Endothelial cell of umbilical vein (primary cell): ENCODE measurements at regions not wholly inside any gene's neighbourhood (a gene's known extent, or its start where the extent isn't known, plus 50 kb on each side); places are given as distances from the start of the nearest gene placed in this dataset.

Source experiments
- BruUV-seq: library from RNA; stranded (reverse); fragments of 400-500 nt; replicated peaks from 2 replicates; lab custom pipeline; 2021; lab: Mats Ljungman, UMichigan
- CTCF ChIA-PET: fragments of 300-600, 350-600 bp; sonication (Branson Sonifier 250); formaldehyde crosslinking; loops from one replicate; lab custom pipeline; 2021; ENCODE audit warnings: antibody characterized with exemption, inconsistent platforms; lab: Charles Lee
- POLR2A ChIA-PET: fragments of 300-600, 350-600 bp; sonication (Branson Sonifier 250); formaldehyde crosslinking; loops from one replicate; lab custom pipeline; 2021; ENCODE audit warnings: antibody characterized with exemption, inconsistent platforms; lab: Charles Lee
- DNase-seq: peaks from one replicate; pipeline ENCODE4 v3.0.0-alpha.2; 2011; ENCODE audit warnings: low read depth, low spot score
- FAIRE-seq: peaks from 2 replicates; lab custom pipeline; 2011; peaks lifted over from hg19 to GRCh38; lab: Jason Lieb, UNC
- H2AFZ ChIP-seq: 2 replicates; pipeline ENCODE4 v1.6.0; 2012; ENCODE audit warnings: low read depth, low read length, control low read depth, inconsistent platforms
- H3K27ac ChIP-seq: 2 replicates; pipeline ENCODE4 v1.5.1; 2011; ENCODE audit warnings: low read depth, mild to moderate bottlenecking, control low read depth, low read length, moderate library complexity; ENCODE audit not compliant: insufficient read depth
- H3K27me3 ChIP-seq, 2 experiments: 2 replicates each; pipeline versions ENCODE4 v1.6.0 to v1.6.1; 2011; ENCODE audit warnings: low read length in 2 of 2, mixed read lengths in 1 of 2; ENCODE audit not compliant: control insufficient read depth in 2 of 2, insufficient read depth in 2 of 2
- H3K36me3 ChIP-seq, 2 experiments: 2 replicates in 1 of 2; 3 replicates in 1 of 2; pipeline ENCODE4 v1.5.1; 2011; ENCODE audit warnings: low read length in 2 of 2, mild to moderate bottlenecking in 1 of 2, moderate library complexity in 1 of 2; ENCODE audit not compliant: control insufficient read depth in 2 of 2, insufficient read depth in 2 of 2; ENCODE audit errors: extremely low read depth in 1 of 2
- H3K4me1 ChIP-seq: 3 replicates; pipeline ENCODE4 v1.5.1; 2011; ENCODE audit warnings: mild to moderate bottlenecking, low read length; ENCODE audit not compliant: control insufficient read depth, insufficient read depth; ENCODE audit errors: extremely low read depth
- H3K4me2 ChIP-seq: 2 replicates; pipeline ENCODE4 v1.6.1; 2011; ENCODE audit warnings: low read length, control low read depth, mixed read lengths; ENCODE audit not compliant: insufficient read depth
- H3K4me3 ChIP-seq, 3 experiments: fragments of 200-600 bp in 1 of 3; sonication (generic), shearing (Covaris generic) in 1 of 3; replicated peaks in 1 of 3; 2 replicates each; pipeline ENCODE4 v1.5.1; 2011 to 2016; ENCODE audit warnings: control low read depth in 3 of 3, low read length in 3 of 3, mild to moderate bottlenecking in 2 of 3, inconsistent platforms in 1 of 3, low read depth in 1 of 3, moderate library complexity in 1 of 3; ENCODE audit not compliant: insufficient read depth in 1 of 3
- H3K79me2 ChIP-seq: 2 replicates; pipeline ENCODE4 v1.6.0; 2012; ENCODE audit warnings: low read length, inconsistent platforms; ENCODE audit not compliant: control insufficient read depth, insufficient read depth
- H3K9ac ChIP-seq: replicated peaks from 2 replicates; pipeline ENCODE3; 2011; ENCODE audit warnings: low read length, control low read depth; ENCODE audit not compliant: insufficient read depth; ENCODE audit errors: extremely low read depth
- H3K9me1 ChIP-seq: replicated peaks from 3 replicates; pipeline ENCODE4 v1.6.0; 2011; ENCODE audit warnings: mild to moderate bottlenecking, low read length; ENCODE audit not compliant: control insufficient read depth, insufficient read depth; ENCODE audit errors: extremely low read depth
- H3K9me3 ChIP-seq: replicated peaks from 2 replicates; pipeline ENCODE4 v1.5.1; 2012; ENCODE audit warnings: low read length, inconsistent platforms; ENCODE audit not compliant: control insufficient read depth, insufficient read depth
- H4K20me1 ChIP-seq: replicated peaks from 2 replicates; pipeline ENCODE3; 2011; ENCODE audit warnings: mild to moderate bottlenecking, low read length; ENCODE audit not compliant: control insufficient read depth, insufficient read depth; ENCODE audit errors: extremely low read depth
- EZH2 ChIP-seq: IDR thresholded peaks from 2 replicates; pipeline ENCODE4 v1.6.1; 2012; ENCODE audit warnings: borderline replicate concordance, low read depth, mild to moderate bottlenecking, moderate library complexity, low read length, inconsistent platforms; ENCODE audit not compliant: severe bottlenecking
- FOS ChIP-seq: IDR thresholded peaks from 2 replicates; pipeline ENCODE4 v1.6.1; 2011; ENCODE audit warnings: mild to moderate bottlenecking, low read length, moderate library complexity, borderline replicate concordance; ENCODE audit not compliant: insufficient read depth
- GATA2 ChIP-seq: IDR thresholded peaks from 2 replicates; pipeline ENCODE4 v1.7.0; 2011; ENCODE audit warnings: low read depth, mild to moderate bottlenecking, moderate library complexity, mixed read lengths, low read length; ENCODE audit not compliant: insufficient read length, insufficient read depth
- JUN ChIP-seq: IDR thresholded peaks from 2 replicates; pipeline ENCODE4 v1.6.1; 2011; ENCODE audit warnings: borderline replicate concordance, low read depth; ENCODE audit not compliant: insufficient read length, insufficient read depth
- MYC ChIP-seq: IDR thresholded peaks from one replicate; pipeline ENCODE4 v1.6.1; 2011; ENCODE audit warnings: mild to moderate bottlenecking, low read depth, low read length
- POLR2A ChIP-seq: IDR thresholded peaks from 2 replicates; pipeline ENCODE4 v1.6.1; 2012; ENCODE audit warnings: low read depth, mild to moderate bottlenecking, control low read depth, low read length
- POLR2AphosphoS5 ChIP-seq: IDR thresholded peaks from 2 replicates; pipeline ENCODE4 v1.6.1; 2012; ENCODE audit warnings: low read depth, mild to moderate bottlenecking, control low read depth, low read length, moderate library complexity; ENCODE audit not compliant: insufficient read depth
- dilution Hi-C: fragments of 300-500 bp; cut with MboI; formaldehyde crosslinking; loops from one replicate; pipeline ENCODE4 v1.15.0; 2019; ENCODE audit warnings: low sequenced_read_pairs; ENCODE audit not compliant: extremely low pct_ligation_motif_present
- intact Hi-C: fragments of 100-400 bp; cut with micrococcal nuclease; formaldehyde crosslinking; loops from one replicate; pipeline ENCODE4 v1.10.0; 2022
- TF ChIP-seq, protein P1 (sequence below): IDR thresholded peaks from 2 replicates; pipeline ENCODE4 v1.6.1; 2011; ENCODE audit not compliant: insufficient read depth, insufficient read length
- TF ChIP-seq, protein P2 (sequence below), 2 donors: IDR thresholded peaks; 1 replicate in 1 of 2; 2 replicates in 1 of 2; pipeline ENCODE4 v1.5.1; 2011; ENCODE audit warnings: low read length in 2 of 2, mild to moderate bottlenecking in 2 of 2, moderate library complexity in 2 of 2, control low read depth in 1 of 2, inconsistent platforms in 1 of 2, low read depth in 1 of 2; ENCODE audit not compliant: insufficient read depth in 1 of 2; ENCODE audit errors: extremely low read depth in 1 of 2

DNA sequence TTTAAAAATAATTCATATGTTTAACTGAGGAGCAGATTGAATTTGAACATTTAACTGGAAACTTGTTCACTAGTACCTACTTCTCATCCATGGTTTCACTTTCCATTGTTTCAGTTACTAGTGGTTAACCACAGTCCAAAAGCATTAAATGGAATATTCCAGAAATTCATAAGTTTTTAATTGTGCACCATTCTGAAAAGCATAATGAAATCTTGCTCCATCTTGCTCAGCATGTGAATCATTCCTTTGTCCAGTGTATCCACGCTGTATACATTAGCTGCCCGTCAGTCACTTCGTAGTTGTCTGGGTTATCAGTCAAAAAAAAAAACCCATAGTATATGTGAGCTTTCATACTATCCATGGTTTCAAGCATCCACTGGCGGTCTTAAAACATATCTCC lies 217.6 kb downstream of the TPRG1 start:
- no TSS peak for BruUV-seq
- H3K36me3 ChIP-seq, result no peaks in the 10 kb centered on the region
- dilution Hi-C loops (no loop called here), intact Hi-C loops (no loop called here)
- ChIA-PET CTCF (no interaction called here), POLR2A (no interaction called here)
- H3K79me2 ChIP-seq, result no peaks in the 10 kb centered on the region
- H2AFZ ChIP-seq, result no peak overlapping the region
- TF ChIP-seq EZH2 (no peak), POLR2AphosphoS5 (no peak), FOS (no peak), MYC (no peak), POLR2A (no peak), JUN (no peak), GATA2 (no peak)
- TF ChIP-seq, protein P1, sequence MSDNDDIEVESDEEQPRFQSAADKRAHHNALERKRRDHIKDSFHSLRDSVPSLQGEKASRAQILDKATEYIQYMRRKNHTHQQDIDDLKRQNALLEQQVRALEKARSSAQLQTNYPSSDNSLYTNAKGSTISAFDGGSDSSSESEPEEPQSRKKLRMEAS, result no peak
- TF ChIP-seq, protein P2, sequence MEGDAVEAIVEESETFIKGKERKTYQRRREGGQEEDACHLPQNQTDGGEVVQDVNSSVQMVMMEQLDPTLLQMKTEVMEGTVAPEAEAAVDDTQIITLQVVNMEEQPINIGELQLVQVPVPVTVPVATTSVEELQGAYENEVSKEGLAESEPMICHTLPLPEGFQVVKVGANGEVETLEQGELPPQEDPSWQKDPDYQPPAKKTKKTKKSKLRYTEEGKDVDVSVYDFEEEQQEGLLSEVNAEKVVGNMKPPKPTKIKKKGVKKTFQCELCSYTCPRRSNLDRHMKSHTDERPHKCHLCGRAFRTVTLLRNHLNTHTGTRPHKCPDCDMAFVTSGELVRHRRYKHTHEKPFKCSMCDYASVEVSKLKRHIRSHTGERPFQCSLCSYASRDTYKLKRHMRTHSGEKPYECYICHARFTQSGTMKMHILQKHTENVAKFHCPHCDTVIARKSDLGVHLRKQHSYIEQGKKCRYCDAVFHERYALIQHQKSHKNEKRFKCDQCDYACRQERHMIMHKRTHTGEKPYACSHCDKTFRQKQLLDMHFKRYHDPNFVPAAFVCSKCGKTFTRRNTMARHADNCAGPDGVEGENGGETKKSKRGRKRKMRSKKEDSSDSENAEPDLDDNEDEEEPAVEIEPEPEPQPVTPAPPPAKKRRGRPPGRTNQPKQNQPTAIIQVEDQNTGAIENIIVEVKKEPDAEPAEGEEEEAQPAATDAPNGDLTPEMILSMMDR (IDR thresholded peaks at IDR 0.05; ENCODE audit: extremely low read depth in 1 of 2, insufficient read depth in 1 of 2, low read depth in 1 of 2, low read length in 2 of 2), result no peak
- FAIRE-seq (no peak), DNase-seq (no peak)
- H4K20me1 ChIP-seq, result no peaks in the 10 kb centered on the region
- no peaks in the 10 kb centered on the region for H3K4me1 ChIP-seq
- H3K27ac ChIP-seq, result no peak overlapping the region
- H3K4me2 ChIP-seq, result no peak overlapping the region
- no peaks in the 10 kb centered on the region for H3K27me3 ChIP-seq
- no peak overlapping the region for H3K9ac ChIP-seq
- no peak overlapping the region for H3K4me3 ChIP-seq
- no peaks in the 10 kb centered on the region for H3K9me3 ChIP-seq
- H3K9me1 ChIP-seq, result no peaks in the 10 kb centered on the region
